Mammary epithelial cell (primary cell): ENCODE measurements at regions not wholly inside any gene's neighbourhood (a gene's known extent, or its start where the extent isn't known, plus 50 kb on each side); places are given as distances from the start of the nearest gene placed in this dataset.

Experiments
- EZH2 ChIP-seq: IDR thresholded peaks from 2 replicates; pipeline ENCODE4 v1.6.1; 2012; ENCODE audit warnings: low read length, inconsistent platforms, borderline replicate concordance
- TF ChIP-seq, protein P1 (sequence below), 2 donors: IDR thresholded peaks in 1 of 2; conservative IDR thresholded peaks in 1 of 2; 2 replicates each; pipeline ENCODE4 v1.5.1; 2011 to 2012; ENCODE audit warnings: inconsistent platforms in 2 of 2, low read length in 2 of 2, mild to moderate bottlenecking in 2 of 2, control low read depth in 1 of 2, low read depth in 1 of 2; ENCODE audit not compliant: insufficient read depth in 1 of 2; ENCODE audit errors: extremely low read depth in 1 of 2

DNA sequence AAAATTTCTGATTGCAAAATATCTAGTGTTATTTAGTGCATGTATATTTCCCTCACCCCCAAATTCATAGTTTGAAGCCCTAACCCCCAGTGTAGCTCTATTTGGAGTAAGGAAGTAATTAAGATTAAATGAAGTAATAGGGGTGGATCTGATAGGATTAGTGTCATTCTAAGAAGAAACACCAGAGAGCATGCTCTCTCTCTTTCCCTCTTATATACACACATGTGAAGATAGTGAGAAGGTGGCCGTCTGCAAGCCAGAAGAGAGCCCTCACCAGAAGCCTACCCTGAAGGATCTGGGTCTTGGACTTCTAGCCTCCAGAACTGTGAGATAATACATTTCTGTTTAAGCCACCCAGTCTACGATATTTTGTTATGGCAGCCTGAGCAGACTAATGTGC, 120.3 kb downstream of the TMEM30B start:
- TF ChIP-seq, protein P1, sequence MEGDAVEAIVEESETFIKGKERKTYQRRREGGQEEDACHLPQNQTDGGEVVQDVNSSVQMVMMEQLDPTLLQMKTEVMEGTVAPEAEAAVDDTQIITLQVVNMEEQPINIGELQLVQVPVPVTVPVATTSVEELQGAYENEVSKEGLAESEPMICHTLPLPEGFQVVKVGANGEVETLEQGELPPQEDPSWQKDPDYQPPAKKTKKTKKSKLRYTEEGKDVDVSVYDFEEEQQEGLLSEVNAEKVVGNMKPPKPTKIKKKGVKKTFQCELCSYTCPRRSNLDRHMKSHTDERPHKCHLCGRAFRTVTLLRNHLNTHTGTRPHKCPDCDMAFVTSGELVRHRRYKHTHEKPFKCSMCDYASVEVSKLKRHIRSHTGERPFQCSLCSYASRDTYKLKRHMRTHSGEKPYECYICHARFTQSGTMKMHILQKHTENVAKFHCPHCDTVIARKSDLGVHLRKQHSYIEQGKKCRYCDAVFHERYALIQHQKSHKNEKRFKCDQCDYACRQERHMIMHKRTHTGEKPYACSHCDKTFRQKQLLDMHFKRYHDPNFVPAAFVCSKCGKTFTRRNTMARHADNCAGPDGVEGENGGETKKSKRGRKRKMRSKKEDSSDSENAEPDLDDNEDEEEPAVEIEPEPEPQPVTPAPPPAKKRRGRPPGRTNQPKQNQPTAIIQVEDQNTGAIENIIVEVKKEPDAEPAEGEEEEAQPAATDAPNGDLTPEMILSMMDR (conservative IDR thresholded peaks at IDR 0.05 in 1 of 2, IDR thresholded peaks at IDR 0.05 in 1 of 2; ENCODE audit: extremely low read depth in 1 of 2, insufficient read depth in 1 of 2, low read depth in 1 of 2, low read length in 2 of 2) = no peak
- TF ChIP-seq EZH2 = no peak
